ENCODE measurements at regions not wholly inside any gene's neighbourhood (a gene's known extent, or its start where the extent isn't known, plus 50 kb on each side); places are given as distances from the start of the nearest gene placed in this dataset.

DNA sequence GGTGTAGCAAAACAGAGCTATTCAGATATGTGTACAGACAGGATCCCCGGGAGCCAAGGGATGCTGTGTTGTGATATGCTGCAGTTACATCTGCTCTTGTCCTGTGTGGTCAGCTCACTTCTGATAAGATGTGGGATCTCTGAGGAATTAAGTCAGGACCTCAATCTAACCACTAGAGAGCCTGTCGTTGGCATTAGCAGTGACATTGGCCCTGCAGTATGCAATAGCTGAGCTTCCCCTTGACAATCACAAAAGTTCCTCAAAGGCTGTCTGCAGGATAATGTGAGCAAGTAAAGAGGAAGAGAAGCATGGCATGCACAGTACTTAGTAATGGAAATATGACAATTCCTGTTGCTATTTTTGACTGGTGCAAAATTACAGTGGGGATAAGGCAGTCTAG, 203.4 kb upstream of the MIR17HG start:
- DNase-seq (ENCODE audit: low read depth): no peak

DNA sequence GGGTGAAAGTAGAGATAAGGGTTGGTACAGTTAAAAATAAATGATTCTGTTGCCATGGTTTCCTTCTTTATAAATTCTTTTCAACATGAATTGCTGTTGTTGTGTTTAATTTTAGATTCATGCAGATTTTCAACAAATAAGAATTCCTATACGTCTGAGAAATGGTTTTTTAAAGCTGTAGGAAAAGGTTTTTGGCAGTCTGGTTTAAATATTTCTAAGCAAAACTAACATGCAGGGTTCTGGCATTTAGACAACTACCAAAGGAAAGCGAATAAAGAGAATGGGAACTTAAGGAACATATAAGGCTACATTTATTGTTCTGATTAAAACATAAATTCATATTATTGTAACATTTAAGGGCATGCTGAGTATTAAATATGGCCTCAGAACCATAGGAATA, 203.0 kb upstream of the MIR17HG start:
- no peak for DNase-seq (ENCODE audit: low read depth)

- DNase-seq (ENCODE audit: low read depth): no peak
Observed at GRCh38 chr13:91145571-91146205, 201.8 kb upstream of the MIR17HG start.

DNA sequence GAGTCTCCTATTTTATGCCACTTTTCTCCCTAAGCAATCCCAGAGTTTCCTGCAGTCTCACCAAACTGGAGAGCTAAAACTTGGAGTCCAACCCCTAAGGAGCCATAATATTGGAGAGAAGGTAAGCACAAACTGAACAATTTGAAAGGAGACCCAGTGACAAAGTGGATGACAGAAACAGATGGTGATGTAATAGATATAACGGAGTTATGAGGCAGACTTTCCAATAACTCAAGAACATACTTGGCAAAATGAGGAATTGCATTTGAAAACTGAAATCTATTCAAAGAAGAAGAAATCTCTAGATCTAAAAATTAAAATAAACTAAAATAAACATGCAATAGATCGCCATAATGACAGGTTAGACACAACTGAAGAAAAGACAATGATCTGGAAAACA, 200.9 kb upstream of the MIR17HG start:
- DNase-seq (ENCODE audit: low read depth): no peak

DNA sequence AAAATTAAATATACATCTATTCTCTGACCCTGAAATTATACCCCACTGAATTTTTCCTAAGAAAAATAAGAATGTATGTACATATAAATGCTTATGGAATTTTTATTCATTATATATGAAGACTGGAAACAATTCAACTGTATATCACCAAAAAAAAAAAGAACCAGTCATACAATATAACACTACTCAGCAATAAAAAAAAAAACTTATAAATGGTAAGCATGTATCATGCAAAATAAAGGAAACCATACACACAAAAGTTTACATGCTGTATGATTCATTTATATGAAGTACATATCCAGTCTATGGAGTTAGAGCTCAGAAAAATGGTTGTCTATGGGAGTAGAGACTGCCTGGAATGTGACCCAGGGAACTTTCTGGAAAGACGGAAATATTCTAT, 199.4 kb upstream of the MIR17HG start:
- no peak for DNase-seq (ENCODE audit: low read depth)

DNA sequence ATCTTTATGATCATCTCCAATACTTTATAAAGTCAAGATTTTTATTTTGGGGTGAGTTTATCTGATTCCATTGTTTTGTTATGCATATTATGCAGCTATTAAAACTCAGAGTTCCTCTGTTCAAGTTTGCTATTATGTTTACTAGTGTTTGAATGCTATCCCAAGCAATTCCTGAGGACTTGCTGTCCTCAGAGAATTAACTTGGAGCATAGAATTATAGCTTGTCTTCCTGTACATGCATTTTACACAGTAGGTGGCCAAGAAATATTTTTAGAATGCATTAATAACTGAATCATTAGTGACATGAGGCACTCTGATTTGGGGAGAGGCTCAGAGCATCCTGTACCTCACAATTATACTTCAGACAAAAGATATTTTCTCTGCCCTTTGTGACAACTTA, 195.6 kb upstream of the MIR17HG start:
- no peak for DNase-seq (ENCODE audit: low read depth)

- DNase-seq (ENCODE audit: low read depth): no peak
Observed at GRCh38 chr13:91153372-91153771, 194.1 kb upstream of the MIR17HG start.

- no peak for DNase-seq (ENCODE audit: low read depth)
Observed at GRCh38 chr13:91154558-91155353, 192.7 kb upstream of the MIR17HG start.

DNA sequence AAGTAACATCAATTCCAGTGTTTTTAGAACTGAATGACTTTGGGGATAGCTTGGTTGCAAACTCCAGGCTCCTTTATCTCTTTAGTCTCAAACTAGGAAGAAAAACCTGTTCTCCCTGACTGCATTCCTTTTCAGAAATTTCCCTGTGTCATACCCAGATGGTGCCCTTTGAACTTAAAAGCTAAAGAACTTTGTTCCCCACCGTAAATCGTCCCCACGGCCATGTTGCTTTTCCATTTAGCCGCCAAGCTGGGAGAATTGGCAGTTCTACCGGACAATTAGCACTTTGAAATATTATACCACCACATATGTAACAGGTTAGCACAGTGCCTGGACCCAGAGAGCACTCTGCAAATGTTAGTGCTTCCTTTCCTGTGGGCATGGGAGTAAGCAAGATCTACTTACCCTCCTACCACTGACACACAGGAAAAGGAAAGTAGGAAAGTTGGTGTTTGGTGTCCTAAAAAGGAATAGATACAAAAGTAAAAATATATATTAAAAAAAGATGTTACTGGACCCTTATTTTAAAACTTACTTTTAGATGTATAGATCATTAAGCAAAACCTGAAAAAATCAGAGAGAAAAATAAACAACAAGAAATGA, 191.9 kb upstream of the MIR17HG start:
- DNase-seq (ENCODE audit: low read depth): no peak

DNA sequence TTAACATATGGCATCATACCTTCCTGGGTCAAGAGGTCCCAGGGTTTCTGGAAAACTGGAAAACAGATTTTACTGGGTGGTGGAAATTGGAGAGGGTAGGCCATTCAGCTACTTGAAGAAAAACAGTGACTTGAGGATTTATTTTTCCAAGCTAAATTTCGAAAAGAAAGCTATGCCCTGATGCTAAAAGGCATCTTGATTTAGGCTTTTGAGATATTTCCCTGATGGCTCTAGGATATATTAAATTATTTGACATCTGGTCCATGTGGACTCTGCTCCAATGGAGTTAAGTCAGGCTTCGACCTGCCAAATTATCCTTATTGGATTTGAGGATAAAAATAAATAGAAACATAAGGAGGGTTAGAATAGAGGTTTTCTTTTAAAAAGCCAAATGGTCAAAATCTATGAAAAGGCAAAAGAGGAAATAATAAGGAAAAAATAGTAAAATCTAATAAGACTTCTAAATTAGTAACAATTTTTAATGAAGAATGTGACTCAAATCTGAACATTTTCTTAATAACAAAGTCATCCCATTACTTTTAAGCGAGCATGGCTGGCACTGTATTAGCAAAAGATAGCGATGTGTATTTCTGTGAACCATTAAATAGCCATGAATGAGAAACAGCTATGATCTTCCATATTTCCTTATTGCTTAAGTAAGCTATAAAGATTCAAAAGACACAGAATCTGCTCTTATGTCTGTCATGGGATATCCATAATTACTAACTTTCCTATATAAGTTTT, 190.0 kb upstream of the MIR17HG start:
- DNase-seq (ENCODE audit: low read depth): no peak

DNA sequence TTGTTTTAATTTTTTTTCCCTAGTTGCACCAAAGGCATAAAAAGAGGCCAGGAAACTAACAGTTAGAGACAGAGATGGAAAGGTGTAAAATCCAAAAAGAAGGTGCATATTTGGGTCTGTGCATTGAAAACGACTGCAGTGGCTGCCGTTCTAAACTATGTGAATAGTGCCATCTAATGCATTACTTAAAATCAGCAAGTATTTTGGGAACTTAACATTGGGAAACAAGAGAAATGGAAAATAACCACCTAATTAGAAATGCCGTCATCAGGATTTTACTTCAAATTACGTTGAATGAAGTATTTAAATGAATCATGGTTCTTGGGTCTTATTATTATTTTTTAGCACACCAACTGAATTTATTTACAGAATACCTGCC, 189.5 kb upstream of the MIR17HG start:
- DNase-seq (ENCODE audit: low read depth): no peak

DNA sequence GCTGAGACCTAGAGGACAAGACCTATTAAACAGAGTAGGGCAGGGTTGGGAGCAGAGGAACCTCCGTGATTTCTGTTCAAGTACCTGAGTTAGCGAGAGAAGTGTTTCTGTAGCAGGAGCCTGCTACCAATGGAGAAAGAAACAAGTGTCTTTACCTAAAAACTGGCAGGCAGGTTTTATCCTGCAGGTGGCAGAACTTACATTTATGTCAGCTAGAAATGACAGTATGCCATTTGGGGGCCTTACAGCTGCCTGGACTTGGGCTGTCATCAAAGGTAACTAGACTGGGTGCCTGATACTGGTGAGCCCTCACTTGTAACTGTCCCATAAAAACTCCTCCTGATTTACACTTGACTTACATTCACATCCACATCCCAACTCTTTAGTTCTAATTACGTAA, 185.3 kb upstream of the MIR17HG start:
- DNase-seq (ENCODE audit: low read depth): no peak

GRCh38 chr13:91162589-91162988, 184.9 kb upstream of the MIR17HG start:
- DNase-seq (ENCODE audit: low read depth): no peak

- no peak for DNase-seq (ENCODE audit: low read depth)
Observed at GRCh38 chr13:91165758-91166157, 181.7 kb upstream of the MIR17HG start.

DNA sequence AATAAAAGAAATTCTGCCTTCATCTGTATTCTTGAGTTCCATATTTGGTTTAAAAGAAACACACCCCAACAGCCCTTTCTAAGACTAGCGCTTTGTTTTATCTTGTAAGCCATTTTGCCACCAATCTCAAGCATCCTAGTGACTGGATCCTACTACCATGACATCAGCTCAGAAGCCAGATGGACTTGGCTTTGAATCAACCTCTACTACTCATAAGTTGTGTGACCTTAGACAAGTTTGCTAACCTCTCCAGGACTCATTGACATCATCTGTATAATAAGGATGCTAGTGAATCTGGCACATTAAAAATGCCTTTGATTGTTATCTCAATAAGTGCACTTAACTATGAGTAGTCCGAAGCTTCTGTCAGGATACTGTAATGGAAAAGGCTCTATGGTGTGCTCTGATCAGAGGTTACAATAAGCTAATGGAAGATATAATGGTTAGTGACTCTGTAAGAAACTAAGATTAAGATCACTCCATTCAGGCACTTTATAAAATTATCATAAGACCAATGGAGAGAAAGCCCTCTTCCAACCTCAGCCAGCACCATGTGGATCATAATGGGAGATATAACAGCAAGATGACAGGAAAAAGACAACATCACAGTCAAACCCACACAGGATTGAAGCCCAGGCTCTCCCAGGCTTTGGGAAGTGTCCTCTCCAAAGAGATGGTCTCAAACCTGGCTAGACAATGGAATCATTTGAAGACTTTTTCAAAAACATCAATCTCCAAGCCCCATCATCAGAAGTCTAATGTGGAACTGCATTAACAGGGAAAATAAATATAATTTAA, 180.6 kb upstream of the MIR17HG start:
- DNase-seq (ENCODE audit: low read depth): no peak

DNA sequence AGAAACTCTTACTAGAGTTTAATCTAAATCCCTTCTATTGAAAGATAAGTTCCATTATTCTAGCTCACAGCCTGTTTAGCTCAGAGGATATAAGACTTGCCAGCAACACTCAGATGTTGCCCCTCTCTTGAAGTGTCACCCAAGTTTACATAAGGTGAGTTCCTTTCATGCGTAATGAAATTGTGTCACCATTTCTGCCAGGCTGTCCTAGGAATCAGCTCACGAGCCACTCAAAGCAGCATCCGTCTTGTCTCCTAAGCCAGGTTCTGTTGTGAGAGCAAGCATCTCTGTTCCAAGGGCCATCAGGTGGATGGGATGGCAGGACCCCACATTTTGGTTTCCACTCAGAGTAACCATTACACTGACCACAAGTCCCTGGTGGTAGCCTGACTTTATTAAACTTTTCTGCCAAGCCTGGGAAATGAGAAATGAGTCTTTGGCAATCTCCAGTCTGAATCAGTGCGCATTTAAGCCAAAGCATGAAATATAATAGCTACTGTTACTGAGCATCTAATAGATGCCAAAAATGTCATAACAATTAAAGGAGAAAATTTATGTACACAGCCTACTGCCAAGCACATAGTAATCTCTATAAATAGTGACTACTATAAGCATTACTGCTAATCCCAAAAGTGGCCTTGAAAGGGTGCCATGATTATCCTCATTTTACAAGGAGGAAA, 179.6 kb upstream of the MIR17HG start:
- DNase-seq (ENCODE audit: low read depth): no peak

- DNase-seq (ENCODE audit: low read depth): no peak
Observed at GRCh38 chr13:91168386-91168711, 179.1 kb upstream of the MIR17HG start.

DNA sequence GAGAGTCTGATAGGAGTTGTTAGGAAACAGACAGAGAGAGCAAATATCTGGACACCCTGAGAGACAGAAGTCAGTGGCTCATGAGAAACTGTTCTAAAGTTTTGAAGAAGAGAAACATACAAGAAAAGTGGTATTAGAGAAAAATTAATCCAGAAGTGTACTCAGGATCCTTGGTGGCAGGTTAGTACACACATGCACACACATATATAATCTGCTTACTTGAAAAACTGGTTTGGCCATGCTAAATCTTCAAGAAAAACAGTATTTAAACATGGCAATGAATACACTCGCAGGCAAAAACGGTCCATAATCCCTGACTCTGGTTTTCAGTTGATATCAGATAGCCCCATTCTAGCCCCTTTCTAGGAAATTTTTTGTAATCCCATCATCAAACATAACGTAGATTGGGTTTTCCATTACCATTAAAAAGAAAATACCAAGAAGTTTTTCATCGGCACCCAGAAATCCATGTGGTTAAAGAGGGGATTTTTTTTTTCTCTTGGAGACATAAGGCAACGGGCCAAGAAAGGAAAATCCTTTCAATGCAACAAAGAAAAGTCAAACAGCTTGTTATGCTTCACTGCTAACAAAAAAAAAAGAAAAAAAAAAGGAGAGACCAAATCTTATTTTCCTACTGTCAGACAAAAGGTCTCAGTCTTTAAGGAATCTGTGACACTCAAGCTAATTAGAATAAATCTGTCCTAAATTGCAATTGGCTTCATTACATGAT, 178.0 kb upstream of the MIR17HG start:
- no peak for DNase-seq (ENCODE audit: low read depth)

- DNase-seq (ENCODE audit: low read depth): no peak
Observed at GRCh38 chr13:91172160-91172559, 175.3 kb upstream of the MIR17HG start.

DNA sequence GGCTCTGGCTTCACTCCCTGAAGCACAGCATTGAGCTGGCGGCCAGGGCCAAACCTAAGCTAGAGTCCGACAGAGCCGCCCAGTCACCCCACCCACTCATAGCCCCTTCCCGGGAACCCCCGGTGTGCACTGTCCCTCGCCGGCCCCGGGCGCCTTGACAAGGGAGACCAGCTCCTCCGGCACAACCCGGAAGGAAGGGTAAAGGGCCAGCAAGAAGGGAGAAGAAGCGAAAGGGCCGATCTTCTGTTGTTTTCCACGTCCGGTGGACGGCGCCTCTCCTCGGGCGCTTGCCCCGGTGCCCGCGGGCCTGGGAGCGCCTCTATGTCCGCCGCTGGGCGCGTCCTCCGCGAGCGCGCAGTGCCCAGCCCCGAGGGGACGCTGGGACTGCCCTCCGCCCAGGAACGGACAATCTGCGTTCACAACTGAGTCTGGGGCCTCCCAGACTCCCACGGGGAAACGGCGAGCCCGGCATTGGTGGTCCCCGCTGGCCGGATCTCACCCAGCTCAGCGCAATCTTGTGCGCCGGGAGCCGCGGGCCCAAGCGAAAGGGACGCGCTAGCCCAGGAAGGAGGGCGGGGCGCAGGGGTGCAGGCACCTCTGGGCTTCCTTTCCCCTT, 172.5 kb upstream of the MIR17HG start:
- no peak for DNase-seq (ENCODE audit: low read depth)
